Activated T-cell treated with anti-CD3 and anti-CD28 coated beads for 48 hours (primary cell): ENCODE measurements at regions not wholly inside any gene's neighbourhood (a gene's known extent, or its start where the extent isn't known, plus 50 kb on each side); places are given as distances from the start of the nearest gene placed in this dataset.
"Not testable (repeated sequence)": the region's sequence is repeated elsewhere in the genome, so short reads cannot be mapped to it uniquely, and the experiment has no call there.

Experiments
- DNase-seq: peaks from one replicate; pipeline ENCODE4 v3.0.0-alpha.2; 2020; ENCODE audit warnings: low read depth

DNA sequence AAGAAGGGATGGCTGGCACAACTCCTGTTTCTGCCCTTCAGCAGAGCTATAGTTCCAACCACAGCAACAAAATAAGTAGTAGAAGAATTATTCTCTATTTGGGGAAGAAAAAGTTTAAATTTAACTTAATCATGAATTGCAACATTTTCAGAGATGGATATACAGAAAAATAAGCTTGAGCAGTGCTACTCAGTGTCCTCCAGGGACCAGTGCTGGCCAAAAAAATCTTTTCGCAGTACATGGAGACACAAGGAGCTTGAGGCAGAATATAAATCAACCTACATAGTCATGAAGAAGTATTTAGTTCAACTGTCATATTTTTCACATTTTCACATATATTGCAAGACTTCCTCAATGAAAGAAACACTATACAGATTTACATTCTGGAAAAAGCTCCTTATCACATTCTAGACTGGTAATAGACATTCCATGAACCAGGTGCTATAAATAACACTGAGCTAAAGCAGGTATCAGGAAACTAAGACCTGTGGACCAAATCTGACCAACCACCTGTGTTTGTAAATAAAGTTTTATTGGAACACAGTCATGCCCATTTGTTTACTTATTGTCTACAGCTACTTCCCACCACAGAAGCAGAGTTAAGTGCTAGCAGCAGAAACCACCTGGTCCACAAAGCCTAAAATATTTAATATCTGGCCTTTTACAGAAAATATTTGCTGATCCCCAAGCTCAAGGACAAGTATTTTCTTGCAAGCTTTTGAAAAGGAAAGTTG is 101.9 kb downstream of the RGS21 start:
- no peak for DNase-seq

DNA sequence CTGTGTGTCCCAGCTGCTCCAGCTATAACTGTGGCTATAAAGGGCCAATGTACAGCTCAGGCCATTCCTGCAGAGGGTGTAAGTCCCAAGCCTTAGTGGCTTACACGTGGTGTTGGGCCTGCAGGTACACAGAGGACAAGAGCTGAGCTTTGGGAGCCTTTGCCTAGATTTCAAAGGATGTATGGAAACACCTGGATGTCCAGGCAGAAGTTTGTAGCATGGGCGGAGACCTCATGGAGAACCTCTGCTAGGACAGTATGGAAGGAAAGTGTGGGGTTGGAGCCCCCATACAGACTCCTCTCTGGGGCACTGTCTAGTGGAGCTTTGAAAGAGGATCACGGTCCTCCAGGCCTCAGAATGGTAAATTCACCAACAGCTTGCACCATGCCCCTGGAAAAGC is 113.9 kb downstream of the RGS21 start:
- no peak for DNase-seq

DNA sequence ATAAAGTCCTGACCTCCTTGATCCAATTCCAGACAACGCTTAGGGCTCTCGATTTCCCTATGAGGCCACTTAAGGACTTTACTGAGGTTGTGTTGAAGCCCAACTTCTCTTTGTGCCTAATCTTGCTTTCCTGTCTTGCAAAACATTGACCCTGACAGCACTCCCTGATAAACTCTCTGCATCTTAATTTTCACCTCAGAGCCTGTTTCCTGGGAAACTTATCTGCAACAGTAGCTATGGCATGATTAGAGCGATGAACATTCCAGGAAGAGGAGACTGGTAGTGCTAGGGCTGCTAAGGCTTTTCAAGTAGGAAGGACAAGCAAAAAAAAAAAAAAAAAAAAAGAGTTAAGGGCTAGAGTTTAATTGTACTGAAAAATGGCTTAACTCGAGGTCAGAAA is 118.9 kb downstream of the RGS21 start:
- no peak for DNase-seq

DNA sequence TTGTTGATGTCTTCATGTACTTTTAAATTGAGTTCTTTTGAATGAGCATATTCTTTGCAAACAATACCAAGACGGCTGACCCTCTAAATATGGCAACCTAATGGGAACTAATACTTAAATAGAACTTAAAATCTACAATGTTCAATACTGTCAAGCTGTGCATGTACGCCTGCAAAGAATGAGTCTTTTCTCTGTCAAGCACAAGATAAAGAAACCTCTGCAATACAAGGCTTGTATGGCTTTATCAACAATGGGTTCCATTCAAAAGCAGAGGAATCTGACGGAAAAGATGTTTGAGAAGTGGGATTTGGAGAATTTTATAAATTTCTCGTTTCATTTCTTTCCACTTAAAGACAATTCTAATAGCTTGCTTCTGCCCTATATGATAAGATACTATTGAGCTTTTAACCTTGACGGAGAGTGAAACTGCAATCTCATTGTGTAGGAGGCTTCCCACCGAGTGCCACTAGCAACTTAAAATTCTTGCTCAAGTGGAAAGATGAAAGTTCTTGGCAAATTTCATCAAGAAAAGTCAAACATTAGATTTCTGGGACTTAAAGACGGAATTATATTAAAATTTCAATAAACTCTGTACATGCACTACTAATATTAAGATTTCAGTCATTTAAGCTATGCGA is 119.8 kb downstream of the RGS21 start:
- DNase-seq = no peak

DNA sequence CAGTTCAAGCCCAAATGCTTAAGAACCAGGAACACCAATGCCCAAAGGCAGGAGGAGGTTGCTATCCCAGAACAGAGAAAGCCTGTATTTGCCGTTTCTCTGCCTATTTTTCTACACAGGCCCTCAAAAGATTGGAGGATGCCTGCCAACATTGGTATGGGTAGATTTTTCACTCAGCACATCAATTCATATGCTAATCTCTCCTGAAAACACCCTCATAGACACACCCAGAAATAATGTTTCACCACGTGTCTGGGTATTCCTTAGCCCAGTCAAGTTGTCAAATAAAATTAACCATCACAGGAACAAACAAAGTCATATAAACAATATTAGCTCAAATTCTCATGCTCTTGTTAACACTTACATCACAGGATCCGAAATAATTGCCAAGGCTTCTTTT is 121.9 kb downstream of the RGS21 start:
- DNase-seq = no peak

DNA sequence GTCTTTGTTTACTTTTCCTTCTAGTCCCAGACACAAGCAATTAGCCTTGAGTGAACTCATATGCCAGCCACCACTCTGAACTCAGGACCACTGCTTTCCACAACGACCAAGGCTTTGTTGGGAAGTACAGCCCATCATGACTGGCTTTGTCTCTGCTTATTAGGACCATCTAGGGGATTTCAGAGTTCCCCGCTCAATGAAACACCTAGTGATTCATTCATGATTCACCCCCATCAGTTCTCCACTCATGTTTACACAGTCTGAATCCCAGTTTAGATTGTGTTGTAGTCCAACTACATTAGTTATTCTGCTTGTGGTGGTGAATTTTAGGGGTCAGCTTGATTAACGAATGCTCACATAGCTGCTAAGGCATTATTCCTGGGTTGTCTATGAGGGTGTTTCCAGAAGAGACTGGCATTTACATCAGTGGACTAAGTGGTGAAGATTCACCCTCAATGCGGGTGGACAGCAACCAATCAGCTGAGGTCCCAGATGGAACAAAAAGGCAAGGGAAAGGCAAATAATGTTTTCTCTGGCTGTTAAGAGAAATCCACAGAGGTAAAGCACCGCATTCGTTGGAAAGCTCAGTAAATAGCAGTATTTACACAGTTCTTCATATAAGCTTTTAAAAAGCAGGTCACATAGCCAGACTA is 122.7 kb downstream of the RGS21 start:
- no peak for DNase-seq

DNA sequence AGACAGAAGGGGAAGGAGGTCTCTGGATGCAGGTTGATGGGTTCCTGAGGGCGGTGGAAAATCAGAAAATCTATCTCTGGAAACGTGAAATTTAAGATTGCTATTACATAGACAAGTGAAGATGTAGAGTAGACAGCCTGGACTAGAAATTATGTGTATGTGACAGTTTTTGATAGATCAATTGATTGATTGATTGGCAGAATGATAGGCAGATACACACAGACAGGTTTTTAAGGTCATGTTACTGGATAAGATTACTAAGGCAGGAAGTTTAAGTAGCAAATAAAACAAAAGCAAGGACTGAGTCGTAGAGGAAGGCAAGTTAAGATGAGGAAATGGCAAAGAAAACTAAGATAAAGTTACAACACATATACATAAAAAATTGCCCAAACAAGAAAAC is 124.7 kb downstream of the RGS21 start:
- DNase-seq = no peak

DNA sequence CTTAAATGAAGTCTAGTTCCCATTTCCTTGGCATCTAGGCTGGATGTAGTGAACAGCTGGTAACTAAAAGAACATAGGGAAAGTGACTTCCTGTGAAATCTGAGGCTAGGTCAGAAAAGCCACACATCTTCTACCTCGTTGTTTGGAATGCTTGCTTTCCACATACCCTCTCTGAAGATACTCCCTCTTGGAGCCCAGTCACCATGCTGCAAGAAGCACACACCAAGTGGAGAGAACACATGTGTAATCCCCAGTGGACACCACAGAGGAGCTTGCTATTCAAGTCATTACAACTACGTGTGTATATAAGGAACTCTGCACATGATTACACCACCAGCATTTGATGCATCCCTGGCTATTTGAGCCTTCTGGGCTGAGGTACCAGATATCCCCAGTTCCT is 125.9 kb downstream of the RGS21 start:
- DNase-seq = no peak

DNA sequence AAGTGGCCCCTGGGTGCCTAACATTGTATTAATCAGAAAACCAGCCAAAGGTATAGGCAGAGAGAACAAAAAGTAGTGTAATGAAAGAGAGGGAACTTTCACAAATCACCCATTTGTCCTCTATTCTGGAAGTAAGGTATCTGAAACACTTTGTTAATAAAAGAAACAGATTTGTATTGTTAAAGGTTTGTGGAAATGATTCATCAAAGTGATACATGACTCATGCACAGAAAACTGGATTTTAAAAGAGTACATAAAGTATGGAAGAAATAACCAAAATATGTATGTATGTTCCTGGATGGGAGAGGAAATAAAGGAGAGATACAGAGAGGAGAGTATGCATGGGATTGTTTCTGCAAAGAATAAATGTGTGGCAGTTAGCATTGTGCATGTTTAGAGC is 126.8 kb downstream of the RGS21 start:
- DNase-seq = no peak

DNA sequence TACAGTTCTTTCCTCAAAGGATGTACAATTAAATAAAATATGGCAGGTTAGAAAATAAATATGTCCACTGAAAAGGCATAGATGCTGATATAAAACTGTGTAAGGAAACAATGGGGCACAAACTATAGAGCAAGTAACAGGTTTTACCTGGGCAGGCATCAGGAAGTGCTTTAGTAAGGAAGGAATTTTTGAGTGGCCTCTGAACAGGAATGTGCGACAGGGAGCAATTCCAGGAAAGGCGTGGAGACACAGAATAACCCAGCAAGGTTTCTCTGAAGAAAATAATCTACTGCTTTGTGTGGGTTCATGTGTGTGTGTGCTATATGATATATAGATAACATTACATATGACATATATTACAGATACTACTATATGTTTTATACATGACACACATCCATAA is 128.4 kb downstream of the RGS21 start:
- DNase-seq = no peak

DNA sequence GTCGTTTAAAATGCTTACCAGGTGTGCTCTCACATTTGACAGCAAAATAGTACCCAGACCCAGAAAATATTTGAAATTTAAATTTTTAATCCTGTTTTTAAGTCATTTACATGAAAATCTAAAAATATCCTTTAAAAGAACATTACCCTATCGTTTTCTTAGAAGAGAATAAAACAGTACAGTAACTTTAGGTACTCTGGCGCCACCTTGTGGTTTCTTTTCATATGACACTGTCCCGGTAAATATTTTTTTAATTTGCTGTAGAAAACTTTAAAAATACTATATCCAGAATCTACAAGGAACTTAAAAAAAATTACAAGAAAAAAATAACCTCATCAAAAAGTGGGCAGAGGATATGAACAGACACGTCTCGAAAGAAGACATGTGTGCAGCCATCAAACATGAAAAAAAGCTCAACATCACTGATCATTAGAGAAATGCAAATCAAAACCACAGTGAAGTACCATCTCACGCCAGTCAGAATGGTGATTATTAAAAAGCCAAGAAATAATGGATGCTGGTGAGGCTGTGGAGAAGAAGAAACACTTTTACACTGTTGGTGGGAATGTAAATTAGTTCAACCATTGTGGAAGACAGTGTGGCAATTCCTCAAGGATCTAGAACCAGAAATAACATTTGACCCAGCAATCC is 129.2 kb downstream of the RGS21 start:
- peak; percentile 18 for DNase-seq

DNA sequence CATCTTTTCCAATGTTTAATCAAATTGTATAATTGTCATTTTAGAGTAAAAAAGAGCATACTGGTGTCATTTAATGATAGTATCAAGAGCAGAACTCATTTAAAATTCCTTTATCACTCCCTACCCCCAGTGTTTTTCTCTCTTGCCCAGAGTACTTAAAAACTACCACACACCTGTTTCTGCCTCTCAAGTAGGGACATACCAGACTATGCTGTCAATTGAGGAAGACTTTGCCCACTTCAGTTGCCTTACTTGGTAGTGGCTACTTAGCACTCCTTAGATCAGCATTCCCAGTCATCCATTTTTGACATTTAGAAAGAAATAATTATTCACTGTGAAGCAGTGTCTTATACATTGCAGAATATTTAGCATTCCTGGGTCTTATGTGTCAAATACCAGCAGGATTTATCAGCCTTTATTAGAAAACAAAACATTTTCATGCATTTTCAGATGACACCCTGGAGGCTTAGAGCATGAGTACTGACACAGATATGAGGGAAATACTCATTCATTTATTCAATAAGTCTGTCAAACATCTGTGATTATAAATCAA is 127.5 kb upstream of the RGS1 start:
- no peak for DNase-seq

DNA sequence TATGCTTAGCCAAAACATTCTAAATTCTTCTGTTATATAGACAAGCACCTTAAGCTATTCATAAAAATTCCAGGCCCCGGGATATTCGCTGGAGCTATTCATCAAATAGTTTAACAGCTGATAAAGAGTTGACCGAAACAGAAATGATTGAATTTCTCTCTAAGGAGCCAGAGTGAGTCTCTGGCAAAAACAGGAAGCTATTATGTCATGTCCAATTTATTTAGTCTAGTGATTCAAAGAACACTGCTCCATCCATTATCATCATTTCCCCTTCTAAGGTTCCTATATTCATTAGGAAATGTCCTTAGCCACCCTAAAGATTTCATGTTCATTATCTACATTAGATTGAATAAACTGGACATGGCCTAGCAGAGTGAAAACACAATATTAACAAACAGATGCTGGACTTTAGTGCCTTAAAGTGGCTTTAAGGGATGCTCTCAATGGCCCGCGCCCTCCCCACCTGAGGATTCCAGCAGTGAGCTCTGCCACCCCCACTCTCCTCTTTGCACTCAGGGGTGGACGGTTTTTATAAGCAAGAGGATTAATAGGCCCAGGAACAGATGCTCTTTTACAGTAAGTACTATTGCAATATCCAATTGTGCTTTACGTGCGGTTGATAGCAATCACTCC is 122.1 kb upstream of the RGS1 start:
- DNase-seq = no peak

DNA sequence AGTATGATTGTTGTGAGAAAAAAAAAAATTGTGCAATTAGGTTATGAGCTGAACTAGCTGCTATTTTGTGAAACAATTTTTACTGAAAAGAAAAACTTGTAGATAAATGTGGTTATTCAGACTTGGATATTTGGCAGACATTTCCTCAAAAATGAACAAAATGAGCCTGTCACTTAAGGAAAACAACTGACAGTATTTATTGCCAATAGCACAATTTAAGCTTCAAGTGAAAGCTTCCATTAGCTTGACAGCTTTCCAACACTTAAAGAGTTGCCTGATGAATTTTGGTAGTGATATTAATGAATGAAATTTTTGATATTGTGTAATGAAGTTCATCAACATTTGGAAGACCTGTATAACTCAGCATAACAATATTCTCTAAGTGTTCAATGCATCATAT is 116.1 kb upstream of the RGS1 start:
- DNase-seq = no peak

DNA sequence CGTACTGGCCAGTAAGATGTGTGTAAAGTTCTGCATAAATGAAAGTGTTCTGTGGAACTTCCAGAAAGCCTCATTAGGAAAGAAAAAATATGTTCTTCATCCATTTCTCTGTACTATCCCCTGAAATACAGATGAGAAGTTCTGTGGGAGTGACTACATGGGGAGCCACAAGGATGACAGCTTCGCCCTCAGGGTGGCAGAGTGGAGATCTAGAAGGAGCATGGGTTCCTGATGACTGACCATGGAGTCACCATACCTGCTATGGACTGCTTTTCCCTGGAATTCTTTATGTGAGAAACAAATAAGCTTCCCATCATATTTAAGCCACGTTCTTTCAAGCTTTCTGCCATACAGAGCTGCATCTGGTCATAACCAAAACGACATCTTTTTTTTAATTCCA is 113.9 kb upstream of the RGS1 start:
- DNase-seq = no peak

DNA sequence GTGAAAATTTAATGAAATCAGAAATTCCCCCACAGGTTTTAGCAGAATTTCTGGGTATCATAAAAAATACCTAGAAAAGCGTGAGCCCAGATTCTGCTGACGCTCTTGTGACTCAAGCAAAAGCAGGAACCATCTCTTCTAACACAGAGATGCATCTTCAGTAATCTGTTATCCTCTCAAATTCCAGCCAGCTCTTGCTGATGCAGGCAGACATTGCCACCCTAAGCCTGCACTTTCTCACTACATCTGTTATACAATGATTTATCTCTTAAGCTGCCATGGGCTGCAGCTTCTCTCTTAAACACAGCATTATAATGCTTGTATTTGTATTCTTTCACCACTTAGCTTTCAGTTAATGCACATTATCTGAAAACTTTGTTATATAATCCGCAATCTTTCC is 113.0 kb upstream of the RGS1 start:
- no peak for DNase-seq

DNA sequence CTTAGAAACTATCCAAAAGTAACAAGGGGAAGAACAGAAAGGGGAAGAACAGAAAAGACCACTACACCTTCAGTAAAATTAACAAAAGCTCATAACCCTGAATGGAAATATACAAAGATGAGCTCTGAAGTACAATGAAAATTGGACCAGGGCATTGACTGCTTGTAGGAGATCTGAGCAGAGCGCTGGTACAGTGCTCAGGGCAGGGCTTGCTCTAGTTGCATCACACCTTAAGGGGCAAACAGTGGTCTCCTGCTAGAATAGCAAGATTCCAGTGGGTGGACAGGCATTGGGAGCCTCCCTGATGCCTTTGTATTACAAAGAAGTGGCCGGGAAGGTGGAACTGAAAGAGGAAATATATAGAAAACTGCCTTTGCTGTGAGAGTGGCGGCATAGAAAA is 111.9 kb upstream of the RGS1 start:
- no peak for DNase-seq

DNA sequence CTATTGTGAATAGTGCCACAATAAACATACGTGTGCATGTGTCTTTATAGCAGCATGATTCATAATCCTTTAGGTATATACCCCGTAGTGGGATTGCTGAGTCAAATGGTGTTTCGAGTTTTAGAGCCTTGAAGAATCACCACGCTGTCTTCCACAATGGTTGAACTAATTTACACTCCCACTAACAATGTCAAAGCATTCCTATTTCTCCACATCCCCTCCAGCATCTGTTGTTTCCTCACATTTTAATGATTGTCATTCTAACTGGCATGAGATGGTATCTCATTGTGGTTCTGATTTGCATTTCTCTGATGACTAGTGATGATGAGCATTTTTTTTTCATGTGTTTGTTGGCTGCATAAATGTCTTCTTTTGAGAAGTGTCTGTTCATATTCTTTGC is 110.4 kb upstream of the RGS1 start:
- DNase-seq = not testable (repeated sequence)

DNA sequence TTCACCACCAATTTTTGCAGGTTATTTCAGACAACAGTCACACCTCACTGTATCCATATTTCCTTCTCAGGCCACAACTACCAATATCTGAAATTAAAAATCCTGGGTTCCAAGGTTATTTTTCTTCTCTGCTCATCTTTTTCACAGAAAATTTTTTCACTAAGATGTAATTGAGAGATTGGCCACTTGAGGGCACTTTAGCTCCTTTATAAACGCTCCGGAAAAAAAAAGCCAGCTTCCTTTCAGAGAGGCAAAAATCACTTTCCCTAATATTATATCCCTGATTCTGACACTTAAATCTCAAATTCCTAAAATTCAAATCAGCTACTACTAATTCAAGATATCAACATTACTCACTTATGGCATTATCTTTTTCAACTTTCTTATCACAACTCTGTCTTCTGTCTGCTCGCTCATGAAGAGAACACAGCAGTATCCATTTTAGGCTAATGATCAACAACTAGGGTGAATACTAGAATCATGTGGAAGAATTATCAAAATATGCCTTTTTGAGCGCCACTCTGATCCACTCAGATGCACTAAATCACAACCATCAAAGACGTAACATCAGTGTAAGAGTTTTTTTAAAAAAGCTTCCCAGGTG is 101.4 kb upstream of the RGS1 start:
- no peak for DNase-seq

DNA sequence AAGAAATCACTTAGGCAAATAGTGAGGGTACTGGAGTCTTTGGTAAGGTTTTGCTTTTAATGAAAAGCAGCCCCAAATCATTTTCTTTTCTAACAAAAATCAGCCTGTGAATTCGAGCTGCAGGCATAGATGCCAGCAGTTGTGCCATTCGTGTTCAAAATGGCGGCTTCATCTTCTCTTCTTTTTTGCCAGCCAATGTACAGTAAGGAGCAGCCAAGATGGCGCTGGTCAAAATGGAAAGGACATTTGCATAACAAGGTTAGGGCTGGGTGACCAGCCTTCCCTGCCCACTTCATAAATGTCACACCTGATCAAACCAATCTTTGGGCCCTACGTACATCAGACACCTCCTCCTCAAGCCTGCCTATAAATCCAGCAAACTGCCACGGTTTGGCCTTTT is 100.2 kb upstream of the RGS1 start:
- no peak for DNase-seq

DNA sequence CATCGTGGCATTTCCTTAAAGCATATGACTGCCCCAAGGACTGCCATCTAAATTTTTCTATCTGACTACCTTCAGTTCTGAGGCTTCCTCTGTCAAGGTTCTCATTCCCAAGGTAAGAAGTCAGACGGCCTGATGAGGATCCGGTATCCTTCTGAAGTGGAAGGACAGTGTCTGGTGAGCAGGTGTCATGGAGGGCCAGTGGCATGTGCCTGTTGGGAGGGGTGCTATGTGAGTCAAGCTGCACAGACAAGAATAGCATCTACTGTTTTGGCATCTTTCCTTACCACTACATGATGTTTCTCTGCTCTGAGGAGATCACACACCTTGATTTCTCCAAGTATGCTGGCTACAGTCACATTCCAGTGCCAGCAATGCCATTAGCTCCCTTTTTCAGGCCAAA is 99.6 kb upstream of the RGS1 start:
- DNase-seq = no peak

DNA sequence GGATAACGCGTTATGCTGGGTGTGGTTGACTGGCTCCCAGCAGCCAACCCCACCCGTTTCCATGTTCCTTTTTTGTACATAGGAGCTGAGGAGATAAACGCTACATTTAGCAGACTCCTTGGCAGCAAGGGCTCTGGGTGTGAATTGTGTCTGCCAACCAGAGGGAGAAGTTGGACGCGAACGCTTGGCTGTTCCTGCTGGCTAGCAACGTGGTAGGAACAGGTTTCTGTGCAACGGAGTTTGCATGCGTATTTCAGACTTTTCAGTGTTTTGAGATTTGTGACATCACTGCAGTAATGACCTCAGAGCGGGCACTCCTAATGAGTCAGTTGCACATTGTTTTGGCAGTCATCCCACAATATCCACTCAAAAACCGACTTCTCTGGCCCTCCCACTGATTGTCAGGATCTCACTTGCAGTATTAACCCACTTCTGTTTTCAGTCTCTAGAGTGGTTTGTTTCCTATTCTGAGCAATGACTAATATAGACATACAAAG is 98.7 kb upstream of the RGS1 start:
- no peak for DNase-seq
